Mesendoderm (in vitro differentiated cells): ENCODE measurements at regions not wholly inside any gene's neighbourhood (a gene's known extent, or its start where the extent isn't known, plus 50 kb on each side); places are given as distances from the start of the nearest gene placed in this dataset.
"Not testable (repeated sequence)": the region's sequence is repeated elsewhere in the genome, so short reads cannot be mapped to it uniquely, and the experiment has no call there.

Experiments used
- DNase-seq: peaks from one replicate; pipeline ENCODE4 v3.0.0; 2013
- H2AK5ac ChIP-seq: 2 replicates; pipeline ENCODE4 v1.6.1; 2013; ENCODE audit warnings: low read length, inconsistent platforms
- H2BK120ac ChIP-seq: 2 replicates; pipeline ENCODE4 v1.6.1; 2013; ENCODE audit warnings: low read depth, mild to moderate bottlenecking, low read length, moderate library complexity, mixed read lengths
- H2BK15ac ChIP-seq: replicated peaks from 2 replicates; pipeline ENCODE4 v1.6.1; 2013; ENCODE audit warnings: low read depth, mild to moderate bottlenecking, moderate library complexity
- H2BK5ac ChIP-seq: 2 replicates; pipeline ENCODE4 v1.6.1; 2013; ENCODE audit warnings: low read length, inconsistent platforms
- H3K18ac ChIP-seq: 2 replicates; pipeline ENCODE4 v1.6.1; 2013; ENCODE audit warnings: mild to moderate bottlenecking, low read length, mixed read lengths
- H3K23ac ChIP-seq: one replicate; pipeline ENCODE4 v1.6.1; 2013; ENCODE audit warnings: low read length
- H3K27ac ChIP-seq: 2 replicates; pipeline ENCODE4 v1.5.1; 2013; ENCODE audit warnings: low read depth, mild to moderate bottlenecking, inconsistent platforms, low read length, moderate library complexity
- H3K27me3 ChIP-seq: 2 replicates; pipeline ENCODE4 v1.6.1; 2013; ENCODE audit warnings: low read length, control low read depth, mild to moderate bottlenecking, inconsistent platforms; ENCODE audit not compliant: insufficient read depth, poor library complexity
- H3K36me3 ChIP-seq: 2 replicates; pipeline ENCODE4 v1.6.1; 2013; ENCODE audit warnings: low read length, inconsistent platforms; ENCODE audit not compliant: control insufficient read depth, insufficient read depth
- H3K4ac ChIP-seq: one replicate; pipeline ENCODE4 v1.6.1; 2013; ENCODE audit warnings: low read depth, mild to moderate bottlenecking, low read length, moderate library complexity
- H3K4me1 ChIP-seq: 2 replicates; pipeline ENCODE4 v1.6.1; 2013; ENCODE audit warnings: low read depth, low read length, inconsistent platforms; ENCODE audit not compliant: control insufficient read depth
- H3K4me2 ChIP-seq: 2 replicates; pipeline ENCODE4 v1.6.1; 2013; ENCODE audit warnings: low read length
- H3K4me3 ChIP-seq: 2 replicates; pipeline ENCODE4 v1.5.1; 2013; ENCODE audit warnings: mild to moderate bottlenecking, low read length
- H3K56ac ChIP-seq: one replicate; pipeline ENCODE4 v1.6.1; 2013; ENCODE audit warnings: low read length
- H3K79me1 ChIP-seq: 2 replicates; pipeline ENCODE4 v1.6.1; 2013; ENCODE audit warnings: low read length, inconsistent platforms
- H3K79me2 ChIP-seq: 2 replicates; pipeline ENCODE4 v1.6.1; 2013; ENCODE audit warnings: mild to moderate bottlenecking, low read length; ENCODE audit not compliant: control insufficient read depth, insufficient read depth
- H3K9ac ChIP-seq: 2 replicates; pipeline ENCODE4 v1.6.1; 2013; ENCODE audit warnings: low read length, inconsistent platforms
- H4K5ac ChIP-seq: one replicate; pipeline ENCODE4 v1.6.1; 2013; ENCODE audit warnings: low read length
- H4K8ac ChIP-seq: one replicate; pipeline ENCODE4 v1.6.1; 2013; ENCODE audit warnings: low read depth, mild to moderate bottlenecking, control low read depth, low read length, moderate library complexity
- WGBS: extraction: QIAGEN DNeasy Blood & Tissue Kit; methylation state at CpG from one replicate; pipeline ENCODE4 v1.1.7; 2013; ENCODE audit warnings: low lambda C conversion rate, missing lambda C conversion rate; ENCODE audit not compliant: insufficient coverage; ENCODE audit errors: extremely low coverage; 5-methylcytosine and 5-hydroxymethylcytosine counted together

DNA sequence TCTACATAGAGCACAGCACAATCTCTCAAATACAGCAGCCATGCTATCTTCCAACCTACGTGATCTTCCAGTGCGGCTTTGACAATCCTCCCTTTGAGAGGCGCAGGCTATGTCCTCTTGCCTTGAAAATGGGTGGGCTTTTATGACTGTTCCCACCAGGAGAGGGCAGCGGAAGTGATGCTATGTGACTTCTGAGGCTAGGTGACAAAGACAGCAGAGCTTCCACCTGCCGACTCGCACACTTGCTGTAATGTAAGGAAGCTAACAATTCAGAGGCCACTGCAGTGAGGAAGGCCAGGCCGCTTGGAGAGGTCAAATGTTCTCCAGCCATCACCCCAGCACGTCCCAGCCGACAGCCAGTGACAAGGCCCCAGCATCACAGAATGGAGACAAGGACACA, 65.8 kb downstream of the MRPL57 start:
- H3K36me3 ChIP-seq = no peaks in the 10 kb centered on the region
- H3K56ac ChIP-seq = no peak overlapping the region
- H2AK5ac ChIP-seq = no peak overlapping the region
- H2BK120ac ChIP-seq = no peak overlapping the region
- no peak overlapping the region for H3K23ac ChIP-seq
- no peak overlapping the region for H3K18ac ChIP-seq
- no peak overlapping the region for H3K9ac ChIP-seq
- no peak overlapping the region for H3K4me2 ChIP-seq
- H3K4me1 ChIP-seq = peaks cover 3% of the 10 kb centered on the region
- no peak overlapping the region for H3K4ac ChIP-seq
- no peaks in the 10 kb centered on the region for H3K79me2 ChIP-seq
- H2BK5ac ChIP-seq = no peak overlapping the region
- no peaks in the 10 kb centered on the region for H3K27me3 ChIP-seq
- H3K27ac ChIP-seq = no peak overlapping the region
- no peak overlapping the region for H2BK15ac ChIP-seq
- peak; percentile 81 for DNase-seq
- H3K4me3 ChIP-seq = no peak overlapping the region
- no CpG with 5 or more reads among the region's 9 CpGs for WGBS
- no peaks in the 10 kb centered on the region for H3K79me1 ChIP-seq
- H4K8ac ChIP-seq = no peak overlapping the region
- H4K5ac ChIP-seq = no peak overlapping the region

DNA sequence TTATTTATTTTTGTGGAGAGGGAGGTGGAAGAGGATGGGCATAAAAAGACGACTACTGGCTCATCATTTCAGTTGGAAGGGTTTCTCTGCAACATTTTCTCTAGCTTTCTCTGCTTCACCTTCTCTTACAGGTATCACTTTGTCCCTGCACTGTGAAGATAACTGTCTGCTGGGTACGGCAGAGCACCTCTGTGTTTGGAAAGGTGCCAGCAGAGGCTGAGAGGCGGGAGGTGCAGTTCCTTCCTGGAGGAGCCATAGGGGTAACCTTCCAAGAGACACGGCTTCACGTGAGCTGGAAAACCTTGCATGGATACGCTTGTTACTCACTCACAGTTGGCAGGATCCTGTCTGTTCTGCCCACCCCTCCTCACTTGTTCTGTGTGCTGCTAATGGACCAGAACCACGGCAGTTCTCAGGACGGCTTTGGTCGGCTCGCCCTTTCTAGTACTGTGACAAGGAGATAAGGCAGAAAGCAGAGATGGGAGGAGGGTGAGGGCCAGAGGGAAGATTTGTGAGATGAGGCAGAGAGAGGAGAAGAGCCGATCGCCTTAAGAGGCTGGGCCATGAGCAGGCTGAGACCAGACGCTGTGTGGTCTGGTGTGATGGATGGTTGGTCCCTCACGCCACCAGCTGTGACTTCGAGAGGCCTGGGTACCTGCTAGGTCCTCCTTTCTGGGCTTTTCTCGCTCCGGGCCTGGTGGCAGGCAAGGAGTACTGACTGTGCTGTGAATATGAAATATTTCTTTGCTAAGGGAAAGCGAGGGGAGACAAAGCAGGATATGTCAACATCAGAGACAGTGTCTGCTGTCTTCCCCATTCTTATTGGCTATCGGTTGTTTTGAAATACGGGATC, 66.8 kb downstream of the MRPL57 start:
- no peak overlapping the region for H3K4ac ChIP-seq
- H2BK120ac ChIP-seq = no peak overlapping the region
- no peak overlapping the region for H3K18ac ChIP-seq

DNA sequence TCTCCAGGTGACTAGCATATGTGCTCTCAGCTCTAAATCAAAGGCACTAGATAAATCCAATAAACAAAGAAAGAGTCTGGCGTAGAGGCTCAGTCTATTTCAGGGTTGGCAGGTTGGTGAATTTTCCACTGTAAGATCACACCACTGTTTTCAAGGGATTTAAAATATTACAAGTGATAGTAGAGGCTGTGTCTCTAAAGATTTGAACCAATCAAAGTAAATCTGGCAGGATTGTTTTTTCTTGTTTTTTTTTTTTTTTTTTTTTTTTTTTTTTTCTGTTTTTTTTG, 67.4 kb downstream of the MRPL57 start:
- H2BK5ac ChIP-seq, H3K4me1 ChIP-seq, H3K27me3 ChIP-seq, H2BK15ac ChIP-seq, H3K79me1 ChIP-seq, DNase-seq, H3K4me2 ChIP-seq, H4K8ac ChIP-seq, H2BK120ac ChIP-seq, H3K36me3 ChIP-seq, H3K23ac ChIP-seq, H3K4ac ChIP-seq, H3K27ac ChIP-seq, H3K4me3 ChIP-seq, H3K9ac ChIP-seq, H2AK5ac ChIP-seq, H3K18ac ChIP-seq, H3K56ac ChIP-seq, H4K5ac ChIP-seq, H3K79me2 ChIP-seq: not testable (repeated sequence)
- WGBS = no CpG with 5 or more reads among the region's 1 CpG

More for the DNA sequence above, 66.8 kb downstream of the MRPL57 start:
- no CpG with 5 or more reads among the region's 20 CpGs for WGBS
- no peak overlapping the region for H3K23ac ChIP-seq
- no peaks in the 10 kb centered on the region for H3K79me1 ChIP-seq
- peak; percentile 10 for DNase-seq
- no peaks in the 10 kb centered on the region for H3K79me2 ChIP-seq
- peaks cover 3% of the 10 kb centered on the region for H3K4me1 ChIP-seq
- no peak overlapping the region for H3K27ac ChIP-seq
- H3K4me2 ChIP-seq = no peak overlapping the region
- no peak overlapping the region for H4K5ac ChIP-seq
- no peak overlapping the region for H2BK5ac ChIP-seq
- no peak overlapping the region for H3K56ac ChIP-seq
- H2BK15ac ChIP-seq = no peak overlapping the region
- no peak overlapping the region for H2AK5ac ChIP-seq
- H3K36me3 ChIP-seq = no peaks in the 10 kb centered on the region
- H4K8ac ChIP-seq = no peak overlapping the region
- H3K27me3 ChIP-seq = no peaks in the 10 kb centered on the region
- no peak overlapping the region for H3K9ac ChIP-seq
- no peak overlapping the region for H3K4me3 ChIP-seq

DNA sequence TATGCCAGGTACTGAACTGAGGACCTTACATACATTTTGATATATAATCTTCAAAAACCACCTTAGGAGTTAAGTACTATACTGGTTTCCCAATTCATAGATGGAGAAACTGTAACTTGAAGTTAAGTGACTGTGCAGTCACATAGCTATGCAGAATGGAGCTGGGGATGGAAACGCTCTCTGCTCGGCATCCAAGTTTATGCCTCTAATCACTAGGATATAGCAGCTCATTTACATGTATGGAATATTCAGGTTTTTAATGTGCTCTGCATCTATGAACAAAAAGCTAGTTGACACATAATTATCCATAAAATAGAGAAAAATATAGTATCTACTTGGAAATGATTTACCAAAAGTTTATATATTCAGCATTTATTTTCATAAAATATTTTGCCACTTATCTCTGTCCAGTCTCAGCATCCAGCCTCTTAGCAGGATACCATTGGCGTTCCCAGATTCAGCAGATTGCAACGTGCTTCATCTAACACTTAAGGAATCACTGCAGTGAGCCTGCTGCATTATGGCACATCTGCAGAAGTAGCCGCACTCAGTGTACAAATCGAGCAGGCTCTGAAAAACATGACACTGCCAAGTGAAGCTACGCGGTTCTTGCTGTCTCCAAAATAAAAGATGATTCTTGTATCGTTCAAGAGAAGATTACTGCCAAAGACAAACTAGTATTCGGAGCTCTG, 70.4 kb downstream of the MRPL57 start:
- no peaks in the 10 kb centered on the region for H3K27me3 ChIP-seq
- no peak overlapping the region for H3K23ac ChIP-seq
- H3K79me1 ChIP-seq = no peaks in the 10 kb centered on the region
- H3K4me1 ChIP-seq = peaks cover 3% of the 10 kb centered on the region
- no peak overlapping the region for H2BK15ac ChIP-seq
- H3K56ac ChIP-seq = no peak overlapping the region
- H3K36me3 ChIP-seq = no peaks in the 10 kb centered on the region
- H2BK5ac ChIP-seq = no peak overlapping the region
- H3K4me2 ChIP-seq = no peak overlapping the region
- H4K8ac ChIP-seq = no peak overlapping the region
- no peak overlapping the region for H3K9ac ChIP-seq
- no peak overlapping the region for H4K5ac ChIP-seq
- no peaks in the 10 kb centered on the region for H3K79me2 ChIP-seq
- H3K18ac ChIP-seq = no peak overlapping the region
- H2AK5ac ChIP-seq = no peak overlapping the region
- H2BK120ac ChIP-seq = no peak overlapping the region
- no peak overlapping the region for H3K4me3 ChIP-seq
- H3K27ac ChIP-seq = no peak overlapping the region
- H3K4ac ChIP-seq = no peak overlapping the region
- DNase-seq = no peak
- no CpG with 5 or more reads among the region's 10 CpGs for WGBS

DNA sequence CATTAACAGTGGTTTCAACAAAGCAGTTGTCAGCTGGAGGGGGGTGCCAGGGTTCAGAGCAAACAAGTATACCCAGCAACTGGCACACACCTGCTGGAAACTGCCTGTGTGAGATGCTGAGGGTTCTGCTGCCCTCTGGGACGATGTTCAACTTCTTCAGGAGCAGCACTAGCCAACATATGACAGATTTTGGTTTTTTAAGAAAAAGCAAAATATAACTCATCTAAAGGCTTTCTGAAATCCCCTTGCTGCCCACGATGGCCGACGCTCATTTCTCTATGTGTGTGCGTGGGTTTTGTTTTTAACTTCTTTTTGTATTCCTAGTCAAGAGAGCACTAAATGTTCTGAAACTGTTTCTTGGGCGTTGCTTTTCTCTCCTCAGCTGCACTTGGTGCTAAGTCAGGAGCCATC, 79.9 kb downstream of the MRPL57 start:
- no peak overlapping the region for H3K4me2 ChIP-seq
- no peaks in the 10 kb centered on the region for H3K79me2 ChIP-seq
- H4K8ac ChIP-seq = no peak overlapping the region
- no peak overlapping the region for H3K23ac ChIP-seq
- H3K36me3 ChIP-seq = no peaks in the 10 kb centered on the region
- no peaks in the 10 kb centered on the region for H3K79me1 ChIP-seq
- no peak overlapping the region for H3K27ac ChIP-seq
- whole genome bisulfite sequencing = no CpG with 5 or more reads among the region's 6 CpGs
- no peak overlapping the region for H3K4ac ChIP-seq
- H2BK5ac ChIP-seq = no peak overlapping the region
- H4K5ac ChIP-seq = no peak overlapping the region
- no peak overlapping the region for H2AK5ac ChIP-seq
- no peak overlapping the region for H3K56ac ChIP-seq
- no peaks in the 10 kb centered on the region for H3K4me1 ChIP-seq
- H3K27me3 ChIP-seq = no peaks in the 10 kb centered on the region
- no peak overlapping the region for H2BK15ac ChIP-seq
- no peak overlapping the region for H2BK120ac ChIP-seq
- H3K4me3 ChIP-seq = no peak overlapping the region
- H3K9ac ChIP-seq = no peak overlapping the region
- no peak for DNase-seq
- H3K18ac ChIP-seq = no peak overlapping the region
